ENCODE measurements at regions not wholly inside any gene's neighbourhood (a gene's known extent, or its start where the extent isn't known, plus 50 kb on each side); places are given as distances from the start of the nearest gene placed in this dataset.

DNA sequence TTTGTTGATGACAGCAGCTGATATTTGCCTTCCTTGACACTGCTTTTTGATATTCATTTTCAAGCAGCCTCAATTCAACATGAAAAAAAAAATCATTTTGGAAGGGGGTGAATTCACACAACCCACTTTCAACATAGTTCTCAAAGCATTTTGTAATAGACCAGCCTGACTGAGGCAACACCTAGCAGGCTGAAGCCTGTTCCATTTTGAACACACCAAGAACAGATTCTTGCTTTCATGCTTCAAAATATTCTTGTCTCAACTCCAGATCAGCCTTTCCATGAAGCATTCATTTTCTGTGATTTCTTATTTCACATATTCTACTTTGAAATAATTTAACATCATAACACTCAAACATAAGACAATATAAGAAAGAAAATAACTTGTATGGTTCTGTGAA, 812.6 kb upstream of the POU3F3 start:
- H3K4me3 ChIP-seq (ENCODE audit: low read depth, low read length) = no peak overlapping the region
- TF ChIP-seq, protein P1, sequence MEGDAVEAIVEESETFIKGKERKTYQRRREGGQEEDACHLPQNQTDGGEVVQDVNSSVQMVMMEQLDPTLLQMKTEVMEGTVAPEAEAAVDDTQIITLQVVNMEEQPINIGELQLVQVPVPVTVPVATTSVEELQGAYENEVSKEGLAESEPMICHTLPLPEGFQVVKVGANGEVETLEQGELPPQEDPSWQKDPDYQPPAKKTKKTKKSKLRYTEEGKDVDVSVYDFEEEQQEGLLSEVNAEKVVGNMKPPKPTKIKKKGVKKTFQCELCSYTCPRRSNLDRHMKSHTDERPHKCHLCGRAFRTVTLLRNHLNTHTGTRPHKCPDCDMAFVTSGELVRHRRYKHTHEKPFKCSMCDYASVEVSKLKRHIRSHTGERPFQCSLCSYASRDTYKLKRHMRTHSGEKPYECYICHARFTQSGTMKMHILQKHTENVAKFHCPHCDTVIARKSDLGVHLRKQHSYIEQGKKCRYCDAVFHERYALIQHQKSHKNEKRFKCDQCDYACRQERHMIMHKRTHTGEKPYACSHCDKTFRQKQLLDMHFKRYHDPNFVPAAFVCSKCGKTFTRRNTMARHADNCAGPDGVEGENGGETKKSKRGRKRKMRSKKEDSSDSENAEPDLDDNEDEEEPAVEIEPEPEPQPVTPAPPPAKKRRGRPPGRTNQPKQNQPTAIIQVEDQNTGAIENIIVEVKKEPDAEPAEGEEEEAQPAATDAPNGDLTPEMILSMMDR (IDR thresholded peaks at IDR 0.05; ENCODE audit: borderline replicate concordance, insufficient read depth, low read depth, low read length) = no peak

DNA sequence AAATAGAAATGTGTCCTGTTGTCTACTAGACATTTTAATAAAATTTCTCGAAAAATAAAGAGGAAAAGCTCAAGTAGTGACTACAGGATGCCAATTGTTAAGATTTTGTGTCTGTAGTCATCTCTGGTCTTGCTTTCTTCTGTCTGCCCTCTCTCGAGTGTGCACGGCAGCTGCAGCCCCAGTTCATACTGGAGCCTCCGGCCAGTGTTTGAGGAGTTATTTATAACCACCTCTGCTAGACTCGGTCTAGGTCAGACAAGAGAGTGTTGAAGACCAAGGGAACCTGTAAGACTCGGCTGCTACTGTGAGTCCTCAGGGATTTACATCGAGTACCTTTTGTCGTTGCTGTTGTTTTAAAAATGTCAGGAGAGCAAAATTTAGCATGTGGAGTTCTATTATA, 810.1 kb upstream of the POU3F3 start:
- TF ChIP-seq, protein P1 (IDR thresholded peaks at IDR 0.05; ENCODE audit: borderline replicate concordance, insufficient read depth, low read depth, low read length) = no peak

DNA sequence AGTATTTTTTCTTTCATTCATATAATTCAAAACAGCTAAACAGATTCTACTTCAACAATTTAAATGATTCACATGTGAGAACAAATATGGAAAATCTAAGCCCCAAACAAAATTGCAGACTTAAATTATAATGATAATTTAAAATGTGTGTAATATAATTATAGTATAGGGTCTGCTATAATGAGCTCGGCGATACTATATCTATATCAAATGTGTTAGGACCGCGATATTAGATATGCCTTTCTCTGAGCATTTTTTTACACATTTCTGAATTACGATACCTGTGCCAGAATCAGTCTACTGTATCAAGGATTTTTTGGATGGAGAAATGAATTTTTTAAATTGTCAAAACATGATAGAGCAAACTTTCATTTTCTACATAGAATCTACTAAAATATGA, 808.8 kb upstream of the POU3F3 start:
- TF ChIP-seq, protein P1 (IDR thresholded peaks at IDR 0.05; ENCODE audit: borderline replicate concordance, insufficient read depth, low read depth, low read length) = no peak
- no peak overlapping the region for H3K4me3 ChIP-seq (ENCODE audit: low read depth, low read length)

More for the DNA sequence above, 810.1 kb upstream of the POU3F3 start:
- H3K4me3 ChIP-seq (ENCODE audit: low read depth, low read length) = no peak overlapping the region

- no peak overlapping the region for H3K4me3 ChIP-seq (ENCODE audit: low read depth, low read length)
- TF ChIP-seq, protein P1 (IDR thresholded peaks at IDR 0.05; ENCODE audit: borderline replicate concordance, insufficient read depth, low read depth, low read length) = no peak
These were observed 807.4 kb upstream of the POU3F3 start for GRCh38 chr2:104046466-104046865.

DNA sequence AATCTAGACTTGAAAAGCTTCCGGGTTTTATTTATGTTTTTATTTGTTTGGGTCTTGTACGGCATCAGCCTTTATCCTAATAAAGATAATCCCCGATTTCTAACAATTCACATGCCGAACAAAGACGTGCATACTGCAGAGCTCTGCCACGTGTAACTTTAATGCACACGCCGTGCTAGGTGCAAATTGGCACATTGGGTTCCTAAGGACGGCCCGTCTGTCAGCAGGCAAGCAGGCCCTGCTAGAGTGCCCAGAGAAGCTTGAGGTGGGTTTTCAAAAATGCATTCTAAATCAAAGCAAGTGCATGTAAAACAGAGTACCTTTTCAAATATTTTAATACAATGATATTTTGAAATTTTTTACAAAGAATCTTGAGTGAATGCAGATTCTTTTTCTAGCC, 806.4 kb upstream of the POU3F3 start:
- TF ChIP-seq, protein P1 (IDR thresholded peaks at IDR 0.05; ENCODE audit: borderline replicate concordance, insufficient read depth, low read depth, low read length) = no peak
- H3K4me3 ChIP-seq (ENCODE audit: low read depth, low read length) = no peak overlapping the region

DNA sequence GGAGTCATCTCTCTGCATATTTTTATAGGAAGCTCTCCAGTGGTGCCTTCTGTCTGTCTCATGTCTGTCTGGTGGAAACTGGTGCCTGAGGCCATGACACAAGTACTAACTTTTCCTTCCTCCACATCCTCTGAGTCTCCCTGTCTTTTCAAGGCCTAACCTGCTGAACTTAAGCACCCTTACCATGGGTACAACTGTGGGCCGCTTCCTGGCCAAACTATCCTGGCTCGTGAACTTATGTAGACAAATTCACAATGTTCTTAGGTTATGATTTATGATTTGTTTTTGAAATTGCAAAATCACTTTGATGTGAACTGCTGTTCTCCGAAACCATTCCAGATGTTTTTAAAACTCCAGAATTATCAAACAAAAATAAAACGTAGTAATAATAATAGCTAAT, 804.5 kb upstream of the POU3F3 start:
- TF ChIP-seq, protein P1 (IDR thresholded peaks at IDR 0.05; ENCODE audit: borderline replicate concordance, insufficient read depth, low read depth, low read length) = no peak
- no peak overlapping the region for H3K4me3 ChIP-seq (ENCODE audit: low read depth, low read length)

GRCh38 chr2:104049981-104050380, 803.9 kb upstream of the POU3F3 start:
- H3K4me3 ChIP-seq (ENCODE audit: low read depth, low read length) = no peak overlapping the region
- TF ChIP-seq, protein P1 (IDR thresholded peaks at IDR 0.05; ENCODE audit: borderline replicate concordance, insufficient read depth, low read depth, low read length) = no peak
